AG09309 (cell line): ENCODE measurements at regions not wholly inside any gene's neighbourhood (a gene's known extent, or its start where the extent isn't known, plus 50 kb on each side); places are given as distances from the start of the nearest gene placed in this dataset.

Experiments used
- DNase-seq: peaks from one replicate; pipeline ENCODE4 v3.0.0-alpha.2; 2010; ENCODE audit warnings: low read depth
- H3K4me3 ChIP-seq: 2 replicates; pipeline ENCODE4 v1.5.1; 2011; ENCODE audit warnings: mild to moderate bottlenecking, low read depth, low read length, moderate library complexity; ENCODE audit not compliant: control insufficient read depth
- TF ChIP-seq, protein P1 (sequence below): IDR thresholded peaks from 2 replicates; pipeline ENCODE4 v1.5.1; 2011; ENCODE audit warnings: mild to moderate bottlenecking, low read depth, low read length, inconsistent platforms; ENCODE audit not compliant: insufficient read depth, control insufficient read depth; ENCODE audit errors: missing control alignments

DNA sequence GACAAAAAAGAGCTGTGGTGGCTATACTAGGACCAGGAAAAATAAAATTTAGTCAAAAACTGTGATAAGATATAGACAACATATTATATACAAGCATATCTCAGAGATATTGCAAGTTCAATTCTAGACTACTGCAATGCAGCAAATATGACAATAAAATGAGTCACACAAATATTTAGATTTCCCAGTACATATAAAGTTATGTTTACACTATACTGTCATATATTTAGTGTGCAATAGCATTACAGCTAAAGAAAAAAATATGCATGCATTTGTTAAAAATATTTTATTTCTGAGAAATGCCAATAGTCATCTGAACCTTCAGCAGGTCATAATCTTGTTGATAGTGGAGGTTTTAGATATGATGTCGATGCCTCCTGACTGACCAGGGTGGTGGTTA lies 72.1 kb downstream of the AKR1C4 start:
- TF ChIP-seq, protein P1, sequence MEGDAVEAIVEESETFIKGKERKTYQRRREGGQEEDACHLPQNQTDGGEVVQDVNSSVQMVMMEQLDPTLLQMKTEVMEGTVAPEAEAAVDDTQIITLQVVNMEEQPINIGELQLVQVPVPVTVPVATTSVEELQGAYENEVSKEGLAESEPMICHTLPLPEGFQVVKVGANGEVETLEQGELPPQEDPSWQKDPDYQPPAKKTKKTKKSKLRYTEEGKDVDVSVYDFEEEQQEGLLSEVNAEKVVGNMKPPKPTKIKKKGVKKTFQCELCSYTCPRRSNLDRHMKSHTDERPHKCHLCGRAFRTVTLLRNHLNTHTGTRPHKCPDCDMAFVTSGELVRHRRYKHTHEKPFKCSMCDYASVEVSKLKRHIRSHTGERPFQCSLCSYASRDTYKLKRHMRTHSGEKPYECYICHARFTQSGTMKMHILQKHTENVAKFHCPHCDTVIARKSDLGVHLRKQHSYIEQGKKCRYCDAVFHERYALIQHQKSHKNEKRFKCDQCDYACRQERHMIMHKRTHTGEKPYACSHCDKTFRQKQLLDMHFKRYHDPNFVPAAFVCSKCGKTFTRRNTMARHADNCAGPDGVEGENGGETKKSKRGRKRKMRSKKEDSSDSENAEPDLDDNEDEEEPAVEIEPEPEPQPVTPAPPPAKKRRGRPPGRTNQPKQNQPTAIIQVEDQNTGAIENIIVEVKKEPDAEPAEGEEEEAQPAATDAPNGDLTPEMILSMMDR, result no peak
- H3K4me3 ChIP-seq, result no peak overlapping the region
- DNase-seq, result no peak

DNA sequence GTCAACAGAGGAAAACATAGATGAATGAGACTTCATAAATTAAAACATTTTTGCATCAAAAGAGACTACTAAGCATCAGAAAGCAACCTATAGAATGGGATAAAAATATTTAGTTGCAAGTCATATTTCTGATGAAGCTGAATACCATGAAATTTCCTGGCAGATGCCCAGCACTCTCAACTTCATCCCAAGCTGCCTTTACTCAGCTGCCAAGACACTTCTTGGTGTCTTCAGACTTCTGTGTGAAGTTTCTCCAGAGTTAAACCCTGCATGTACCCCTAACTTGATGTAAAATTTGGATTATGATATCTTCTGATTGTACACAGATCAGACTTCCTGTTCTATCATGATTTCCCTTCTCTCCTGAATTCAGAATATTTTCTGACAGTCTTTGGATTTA lies 73.2 kb downstream of the AKR1C4 start:
- DNase-seq, result no peak
- no peak overlapping the region for H3K4me3 ChIP-seq
- TF ChIP-seq, protein P1, result no peak

DNA sequence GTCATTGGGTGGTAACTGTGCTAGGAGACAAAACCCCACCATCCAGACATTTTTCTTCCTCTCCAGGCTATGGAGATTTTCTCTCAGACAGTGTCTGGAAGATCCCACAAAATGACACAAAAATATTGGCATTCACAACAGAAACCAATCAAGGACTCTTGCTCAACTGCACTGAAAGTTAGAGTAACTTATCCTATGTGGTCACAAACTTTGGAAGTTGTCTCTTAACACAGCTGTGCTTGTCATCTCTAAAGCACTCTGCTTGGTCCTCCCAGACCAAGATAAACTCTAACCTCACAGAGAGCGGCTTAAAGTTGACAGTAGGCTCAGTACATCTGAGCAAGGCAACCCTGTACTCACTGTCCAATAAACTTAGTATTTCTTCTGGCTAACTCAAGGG lies 74.9 kb downstream of the AKR1C4 start:
- TF ChIP-seq, protein P1, result no peak
- no peak overlapping the region for H3K4me3 ChIP-seq
- no peak for DNase-seq

DNA sequence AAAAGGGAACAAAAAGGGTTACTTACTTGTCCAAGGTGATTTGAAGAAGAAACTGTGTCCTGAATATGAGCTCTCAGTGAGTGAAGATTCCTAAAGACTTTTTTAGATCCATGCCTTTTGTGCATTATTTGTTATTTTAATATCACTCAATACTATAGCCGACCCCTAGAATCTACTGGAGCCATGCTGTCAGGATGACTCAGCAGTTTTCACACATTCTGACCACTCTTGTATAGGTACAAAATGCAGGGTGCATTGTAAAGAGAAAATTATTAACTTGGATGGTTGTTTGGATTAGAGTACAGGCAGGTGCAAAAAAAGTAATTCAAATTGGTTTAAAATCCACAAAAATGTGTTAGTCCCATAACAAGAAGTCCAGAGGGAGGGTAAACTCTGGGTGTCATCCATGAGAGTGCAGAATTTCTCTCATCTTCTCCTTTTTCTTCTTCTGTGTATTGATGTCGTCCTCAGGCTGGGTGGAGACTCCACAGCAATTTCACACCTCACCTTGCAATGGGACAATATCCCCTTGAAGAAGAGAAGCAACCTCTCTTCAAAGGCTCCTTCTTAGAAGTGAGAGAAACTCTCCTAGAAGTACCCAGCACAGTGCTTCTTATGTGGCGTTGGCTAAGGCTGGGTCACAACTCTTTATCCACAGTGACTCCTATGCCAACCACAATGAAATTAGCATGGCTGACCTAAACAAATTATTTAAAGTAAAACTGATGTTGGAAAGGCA lies 75.6 kb downstream of the AKR1C4 start:
- H3K4me3 ChIP-seq, result no peak overlapping the region
- TF ChIP-seq, protein P1, result no peak
- DNase-seq, result no peak

DNA sequence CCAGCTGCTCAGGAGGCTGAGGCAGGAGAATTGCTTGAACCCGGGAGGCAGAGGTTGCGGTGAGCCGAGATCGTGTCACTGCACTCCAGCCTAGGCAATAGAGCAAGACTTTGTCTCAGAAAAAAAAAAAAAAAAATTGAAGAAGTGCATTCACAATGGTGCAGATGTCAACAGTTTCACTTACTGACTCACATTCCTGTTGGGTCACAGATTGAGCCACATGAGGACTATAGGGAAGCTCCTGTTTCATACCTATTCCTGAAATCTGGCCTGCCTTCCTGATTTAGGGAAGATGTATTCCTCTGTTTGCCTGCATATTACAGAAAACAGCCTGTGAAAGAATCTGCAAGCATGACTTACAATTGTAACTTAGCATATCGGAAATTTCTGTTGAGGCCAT lies 78.2 kb downstream of the AKR1C4 start:
- TF ChIP-seq, protein P1, result no peak
- DNase-seq, result no peak
- no peak overlapping the region for H3K4me3 ChIP-seq

DNA sequence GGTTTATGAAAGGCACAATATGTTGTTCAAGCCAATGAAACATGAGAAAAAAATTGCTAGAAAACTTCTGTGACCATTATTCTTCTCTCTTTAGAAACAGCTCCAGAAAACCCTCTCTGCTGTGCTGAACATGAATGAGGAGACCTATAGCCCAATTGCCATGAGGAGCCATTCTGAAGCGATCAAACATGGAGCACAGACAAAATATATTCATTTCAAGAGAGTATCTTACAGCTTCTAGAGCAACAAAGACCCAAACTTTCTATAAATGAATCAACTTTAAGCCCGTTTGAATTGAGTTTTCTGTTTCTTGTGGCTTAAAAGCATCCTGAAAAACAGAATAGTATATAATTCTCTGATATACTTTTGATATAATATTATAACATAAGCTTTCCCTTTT lies 83.4 kb upstream of the UCN3 start:
- no peak for DNase-seq
- H3K4me3 ChIP-seq, result no peak overlapping the region
- TF ChIP-seq, protein P1, result no peak
